Esophagus muscularis mucosa (tissue), 4 donors: ENCODE measurements at regions not wholly inside any gene's neighbourhood (a gene's known extent, or its start where the extent isn't known, plus 50 kb on each side); places are given as distances from the start of the nearest gene placed in this dataset.

Experiments used
- DNase-seq: peaks from one replicate; pipeline ENCODE4 v3.0.0-alpha.2; 2017; ENCODE audit errors: extremely low spot score
- H3K27ac ChIP-seq, 4 donors: fragments of 200-600 bp; sonication (generic); replicated peaks in 1 of 4; 1 replicate in 3 of 4; 2 replicates in 1 of 4; pipeline ENCODE4 v1.5.1; 2016 to 2019; ENCODE audit warnings: mild to moderate bottlenecking in 1 of 4
- H3K27me3 ChIP-seq, 4 donors: fragments of 200-600 bp; sonication (generic); one replicate each; pipeline versions ENCODE4 v1.5.1 to v1.6.0; 2016 to 2019
- H3K36me3 ChIP-seq, 4 donors: fragments of 200-600 bp; sonication (generic); one replicate each; pipeline ENCODE4 v1.5.1; 2016 to 2019
- H3K4me1 ChIP-seq, 4 donors: fragments of 200-600 bp; sonication (generic); one replicate each; pipeline ENCODE4 v1.5.1; 2016 to 2019
- H3K4me3 ChIP-seq, 4 donors: fragments of 200-600 bp; sonication (generic); 1 replicate in 2 of 4; 2 replicates in 2 of 4; pipeline ENCODE4 v1.5.1; 2016 to 2019; ENCODE audit warnings: mild to moderate bottlenecking in 4 of 4, moderate library complexity in 1 of 4
- H3K9me3 ChIP-seq, 4 donors: fragments of 200-600 bp; sonication (generic); 1 replicate in 3 of 4; 2 replicates in 1 of 4; pipeline ENCODE4 v1.5.1; 2016 to 2019
- CTCF ChIP-seq, 3 experiments: fragments of 200-600 bp in 2 of 3; fragments of 450-650 bp in 1 of 3; sonication (generic) in 2 of 3; IDR thresholded peaks; one replicate each; pipeline ENCODE4 v1.5.1; 2017 to 2019; ENCODE audit warnings: antibody characterized with exemption in 3 of 3, mild to moderate bottlenecking in 2 of 3, moderate library complexity in 1 of 3
- EP300 ChIP-seq: sonication (generic); formaldehyde crosslinking; IDR thresholded peaks from one replicate; pipeline ENCODE4 v1.6.1; 2017; ENCODE audit warnings: antibody characterized with exemption
- POLR2A ChIP-seq: fragments of 450-650 bp; IDR thresholded peaks from one replicate; pipeline ENCODE4 v1.6.1; 2017; ENCODE audit warnings: antibody characterized with exemption, moderate library complexity, mild to moderate bottlenecking, low read depth
- POLR2AphosphoS5 ChIP-seq, 2 donors: sonication (generic); formaldehyde crosslinking; IDR thresholded peaks; one replicate each; pipeline ENCODE4 v1.6.1; 2017; ENCODE audit warnings: antibody characterized with exemption in 2 of 2
- WGBS: methylation state at CpG from one replicate; pipeline ENCODE4 v1.1.5; 2018; 5-methylcytosine and 5-hydroxymethylcytosine counted together
- intact Hi-C: fragments of 100-400 bp; cut with DNase I; formaldehyde crosslinking; loops from one replicate; pipeline ENCODE4 v1.15.1; 2023

GRCh38 chr6:799769-800168 is 106.8 kb upstream of the EXOC2 start:
- intact Hi-C loops, result loop anchor here (5.0 to 10.0 kb wide), 5 partner anchors 105 to 638 kb away; no protein-coding TSS in a partner anchor
- no peaks in the 10 kb centered on the region for H3K9me3 ChIP-seq
- no peak overlapping the region for H3K4me3 ChIP-seq
- no peaks in the 10 kb centered on the region for H3K36me3 ChIP-seq
- DNase-seq, result no peak
- TF ChIP-seq EP300 (no peak), POLR2AphosphoS5 (IDR thresholded peaks at IDR 0.05) (no peak), CTCF (IDR thresholded peaks at IDR 0.05) (no peak), POLR2A (no peak)
- H3K27ac ChIP-seq, result no peak overlapping the region
- no peaks in the 10 kb centered on the region for H3K27me3 ChIP-seq
- WGBS, result 74% methylated on average over 6 of the region's 6 CpGs
- peaks cover 0 to 16% (median 7%) of the 10 kb centered on the region in 4 donors for H3K4me1 ChIP-seq

GRCh38 chr6:797479-798077 is 104.6 kb upstream of the EXOC2 start:
- H3K27me3 ChIP-seq, result peaks cover 0 to 5% (median 0%) of the 10 kb centered on the region in 4 donors
- peak; percentile 90 for DNase-seq
- intact Hi-C loops, result loop anchor here (5.0 to 10.0 kb wide), 4 partner anchors 107 to 640 kb away; no protein-coding TSS in a partner anchor

GRCh38 chr6:795046-795685 is 102.2 kb upstream of the EXOC2 start:
- intact Hi-C loops, result loop anchor here (2.0 to 10.0 kb wide), 5 partner anchors 110 to 642 kb away; no protein-coding TSS in a partner anchor
- Histone ChIP-seq H3K27ac (no peak overlapping the region), H3K36me3 (no peaks in the 10 kb centered on the region), H3K4me3 (no peak overlapping the region), H3K27me3 (peaks cover 0 to 8% (median 0%) of the 10 kb centered on the region in 4 donors), H3K9me3 (no peaks in the 10 kb centered on the region), H3K4me1 (peaks cover 0 to 17% (median 7%) of the 10 kb centered on the region in 4 donors)
- 26% methylated on average over 10 of the region's 11 CpGs for WGBS
- peak; percentile 79 for DNase-seq
- TF ChIP-seq POLR2AphosphoS5 (IDR thresholded peaks at IDR 0.05) (no peak), CTCF (IDR thresholded peaks at IDR 0.05) (no peak), EP300 (no peak), POLR2A (no peak)

More at GRCh38 chr6:797479-798077, 104.6 kb upstream of the EXOC2 start:
- no peak overlapping the region for H3K27ac ChIP-seq
- H3K4me3 ChIP-seq, result no peak overlapping the region
- no peaks in the 10 kb centered on the region for H3K36me3 ChIP-seq
- no peak for TF ChIP-seq EP300
- TF ChIP-seq CTCF (IDR thresholded peaks at IDR 0.05), result peak; percentile 76 to 83 (median 80)
- TF ChIP-seq POLR2A, result no peak
- no peak for TF ChIP-seq POLR2AphosphoS5 (IDR thresholded peaks at IDR 0.05)
- H3K4me1 ChIP-seq, result peaks cover 0 to 17% (median 7%) of the 10 kb centered on the region in 4 donors
- H3K9me3 ChIP-seq, result no peaks in the 10 kb centered on the region
- WGBS, result 13% methylated on average over 5 of the region's 5 CpGs

- H3K36me3 ChIP-seq, result no peaks in the 10 kb centered on the region
- no peak overlapping the region for H3K27ac ChIP-seq
- intact Hi-C loops, result loop anchor here (10.0 kb wide), 2 partner anchors 112 to 198 kb away; no protein-coding TSS in a partner anchor
- H3K4me1 ChIP-seq, result peaks cover 0 to 17% (median 7%) of the 10 kb centered on the region in 4 donors
- H3K4me3 ChIP-seq, result no peak overlapping the region
- DNase-seq, result peak; percentile 66
- no peaks in the 10 kb centered on the region for H3K9me3 ChIP-seq
- H3K27me3 ChIP-seq, result peaks cover 0 to 8% (median 0%) of the 10 kb centered on the region in 4 donors
- WGBS, result 82% methylated on average over 13 of the region's 13 CpGs
- no peak for TF ChIP-seq EP300
- no peak for TF ChIP-seq POLR2AphosphoS5 (IDR thresholded peaks at IDR 0.05)
- TF ChIP-seq CTCF (IDR thresholded peaks at IDR 0.05), result no peak
- TF ChIP-seq POLR2A, result no peak
These were observed 100.3 kb upstream of the EXOC2 start for GRCh38 chr6:793261-793660.
